IMR-90 (cell line): ENCODE measurements at regions not wholly inside any gene's neighbourhood (a gene's known extent, or its start where the extent isn't known, plus 50 kb on each side); places are given as distances from the start of the nearest gene placed in this dataset.

Source experiments
- ATAC-seq: fragments of 200-7000 bp; cut with Tn5 transposase; 2 replicates; pipeline ENCODE4 v1.9.1; 2020; ENCODE audit warnings: low read depth, mild to moderate bottlenecking, moderate library complexity
- BruUV-seq: library from RNA; stranded (reverse); fragments of 400-500 nt; replicated peaks from 2 replicates; lab custom pipeline; 2021; lab: Mats Ljungman, UMichigan
- CTCF ChIA-PET: fragments of 300-600 bp; formaldehyde crosslinking; extraction: SDS; loops from one replicate; lab custom pipeline; 2021; ENCODE audit warnings: antibody characterized with exemption; lab: Yijun Ruan, JAX
- POLR2A ChIA-PET: fragments of 300-600 bp; sonication (Branson Sonifier 250); formaldehyde crosslinking; loops from one replicate; lab custom pipeline; 2022; ENCODE audit warnings: antibody characterized with exemption; ENCODE audit not compliant: unreplicated experiment; lab: Charles Lee
- DNase-seq: peaks from one replicate; pipeline ENCODE4 v3.0.0; 2013
- H2AFZ ChIP-seq: replicated peaks from 2 replicates; pipeline ENCODE3; 2013; ENCODE audit warnings: low read length, mild to moderate bottlenecking; ENCODE audit not compliant: poor library complexity
- H2AK5ac ChIP-seq: 2 replicates; pipeline ENCODE4 v1.6.1; 2013; ENCODE audit warnings: low read depth, low read length, inconsistent platforms
- H2AK9ac ChIP-seq: replicated peaks from 2 replicates; pipeline ENCODE3; 2013; ENCODE audit warnings: mild to moderate bottlenecking, low read depth, low read length, moderate library complexity; ENCODE audit not compliant: poor library complexity
- H2BK120ac ChIP-seq: 2 replicates; pipeline ENCODE4 v1.6.1; 2013; ENCODE audit warnings: low read depth, low read length, inconsistent platforms
- H2BK15ac ChIP-seq: 3 replicates; pipeline ENCODE4 v1.6.1; 2013; ENCODE audit warnings: low read depth, low read length, inconsistent platforms
- H2BK20ac ChIP-seq: 2 replicates; pipeline ENCODE4 v1.6.1; 2013; ENCODE audit warnings: low read depth, mild to moderate bottlenecking, inconsistent platforms, low read length, moderate library complexity
- H2BK5ac ChIP-seq: 2 replicates; pipeline ENCODE4 v1.6.1; 2013; ENCODE audit warnings: mild to moderate bottlenecking, low read depth, low read length, inconsistent platforms; ENCODE audit not compliant: poor library complexity, severe bottlenecking
- H3K14ac ChIP-seq: replicated peaks from 2 replicates; pipeline ENCODE4 v1.6.1; 2013; ENCODE audit warnings: low read depth, low read length, inconsistent platforms
- H3K18ac ChIP-seq: 2 replicates; pipeline ENCODE4 v1.6.1; 2013; ENCODE audit warnings: low read depth, low read length, control low read depth
- H3K23ac ChIP-seq: 2 replicates; pipeline ENCODE4 v1.6.1; 2013; ENCODE audit warnings: low read depth, low read length, inconsistent platforms
- H3K27ac ChIP-seq: 2 replicates; pipeline ENCODE4 v1.5.1; 2013; ENCODE audit warnings: mild to moderate bottlenecking, control low read depth, low read length; ENCODE audit not compliant: insufficient read depth
- H3K27me3 ChIP-seq: 2 replicates; pipeline ENCODE4 v1.6.1; 2013; ENCODE audit warnings: low read length; ENCODE audit not compliant: control insufficient read depth, insufficient read depth
- H3K36me3 ChIP-seq: 2 replicates; pipeline ENCODE4 v1.6.1; 2013; ENCODE audit warnings: low read length, mixed read lengths; ENCODE audit not compliant: control insufficient read depth, insufficient read depth
- H3K4ac ChIP-seq: 2 replicates; pipeline ENCODE4 v1.6.1; 2013; ENCODE audit warnings: low read depth, low read length, inconsistent platforms
- H3K4me1 ChIP-seq: 2 replicates; pipeline ENCODE4 v1.6.1; 2013; ENCODE audit warnings: low read length, mixed read lengths; ENCODE audit not compliant: control insufficient read depth, insufficient read depth
- H3K4me2 ChIP-seq: 2 replicates; pipeline ENCODE4 v1.6.1; 2013; ENCODE audit warnings: low read depth, mild to moderate bottlenecking, control low read depth, low read length, moderate library complexity
- H3K4me3 ChIP-seq: 2 replicates; pipeline ENCODE4 v1.5.1; 2013; ENCODE audit warnings: low read depth, mild to moderate bottlenecking, control low read depth, low read length, moderate library complexity; ENCODE audit not compliant: insufficient read depth
- H3K56ac ChIP-seq: 2 replicates; pipeline ENCODE4 v1.6.1; 2013; ENCODE audit warnings: low read length, inconsistent platforms; ENCODE audit not compliant: insufficient read depth; ENCODE audit errors: extremely low read depth
- H3K79me1 ChIP-seq, 2 experiments: 2 replicates each; pipeline ENCODE4 v1.6.1; 2013; ENCODE audit warnings: low read length in 2 of 2, inconsistent platforms in 1 of 2, low read depth in 1 of 2
- H3K9ac ChIP-seq: 2 replicates; pipeline ENCODE4 v1.6.1; 2013; ENCODE audit warnings: low read depth, low read length, control low read depth
- H3K9me1 ChIP-seq: 2 replicates; pipeline ENCODE4 v1.6.1; 2013; ENCODE audit warnings: low read length, inconsistent platforms; ENCODE audit not compliant: insufficient read depth
- H3K9me3 ChIP-seq: 2 replicates; pipeline ENCODE4 v1.6.1; 2013; ENCODE audit warnings: low read length; ENCODE audit not compliant: control insufficient read depth, insufficient read depth
- H4K20me1 ChIP-seq: 2 replicates; pipeline ENCODE4 v1.6.1; 2013; ENCODE audit warnings: low read length, inconsistent platforms; ENCODE audit not compliant: insufficient read depth
- H4K5ac ChIP-seq: 2 replicates; pipeline ENCODE4 v1.6.1; 2013; ENCODE audit warnings: mild to moderate bottlenecking, low read depth, low read length, control low read depth
- H4K8ac ChIP-seq, 2 experiments: 2 replicates each; pipeline ENCODE4 v1.6.1; 2013; ENCODE audit warnings: low read depth in 2 of 2, low read length in 2 of 2, control low read depth in 1 of 2, inconsistent platforms in 1 of 2
- H4K91ac ChIP-seq: 2 replicates; pipeline ENCODE4 v1.6.1; 2013; ENCODE audit warnings: low read depth, low read length, inconsistent platforms; ENCODE audit not compliant: insufficient read depth
- MAFK ChIP-seq: IDR thresholded peaks from 2 replicates; pipeline ENCODE4 v1.6.1; 2012; ENCODE audit warnings: low read depth, low read length, improper control_type of control experiment
- MAZ ChIP-seq: IDR thresholded peaks from 2 replicates; pipeline ENCODE4 v1.6.1; 2012; ENCODE audit warnings: low read depth, mild to moderate bottlenecking, low read length, improper control_type of control experiment, moderate library complexity, borderline replicate concordance
- RAD21 ChIP-seq: IDR thresholded peaks from 2 replicates; pipeline ENCODE4 v1.6.1; 2012; ENCODE audit warnings: low read length, improper control_type of control experiment
- RCOR1 ChIP-seq: IDR thresholded peaks from 2 replicates; pipeline ENCODE4 v1.6.1; 2012; ENCODE audit warnings: mild to moderate bottlenecking, low read length, improper control_type of control experiment; ENCODE audit not compliant: insufficient replicate concordance
- WGBS, 2 experiments: methylation state at CpG; one replicate each; pipeline versions ENCODE4 v1.1.5 to v1.1.7; 2013; ENCODE audit warnings: missing lambda C conversion rate in 2 of 2; ENCODE audit not compliant: insufficient read length in 1 of 2; ENCODE audit errors: extremely low coverage in 2 of 2; 5-methylcytosine and 5-hydroxymethylcytosine counted together
- dilution Hi-C: fragments of 300-500 bp; cut with HindIII; formaldehyde crosslinking; loops from one replicate; pipeline ENCODE4 v1.14.3; 2018; ENCODE audit warnings: low sequenced_read_pairs; ENCODE audit not compliant: unreplicated experiment
- in situ Hi-C: fragments of 300-500 bp; cut with MboI; formaldehyde crosslinking; loops from 3 replicates; pipeline ENCODE4 v1.14.3; 2019; ENCODE audit warnings: low sequenced_read_pairs, inconsistent platforms, mixed read lengths
- intact Hi-C: fragments of 100-400 bp; cut with micrococcal nuclease; formaldehyde crosslinking; loops from 2 replicates; pipeline ENCODE4 v1.10.0; 2022

DNA sequence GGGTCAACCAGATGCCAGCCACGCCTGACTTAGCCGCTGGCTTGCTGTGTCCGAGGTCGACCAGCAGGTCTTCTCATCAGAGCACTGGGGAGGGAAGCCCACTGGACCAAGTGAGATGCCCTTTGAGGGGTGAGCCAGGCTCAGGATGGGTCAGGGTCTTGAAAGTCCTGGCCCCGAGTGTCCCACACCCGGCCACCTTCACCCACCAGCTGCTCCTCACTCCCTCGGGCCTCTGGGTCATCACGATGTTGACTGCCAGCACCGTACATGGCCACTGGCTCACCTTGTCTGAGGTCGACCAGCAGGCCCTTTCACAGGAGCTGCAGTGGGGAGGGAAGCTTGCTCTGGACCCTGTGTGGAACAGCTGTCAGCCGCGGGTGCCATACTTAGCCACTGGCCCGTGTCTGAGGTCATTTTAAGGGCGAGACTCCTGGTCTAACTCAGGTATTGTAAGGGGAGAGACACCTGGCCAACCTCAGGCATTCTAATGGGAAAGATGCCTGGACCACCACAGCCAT, 1361.3 kb downstream of the UQCRFS1 start:
- peaks cover 22% of the 10 kb centered on the region for H3K9me3 ChIP-seq
- H2AFZ ChIP-seq: no peak overlapping the region
- POLR2A ChIA-PET: no interaction called here
- no peaks in the 10 kb centered on the region for H3K9me1 ChIP-seq
- peak overlapping the region; percentile 28 for H2AK9ac ChIP-seq
- WGBS, 2 experiments: 100% methylated on average over 2 of the region's 14 CpGs; no CpG with 5 or more reads in 1 of the 2 experiments
- no peak overlapping the region for H3K4me3 ChIP-seq
- H3K27me3 ChIP-seq: no peaks in the 10 kb centered on the region
- no peak overlapping the region for H2BK120ac ChIP-seq
- no peak overlapping the region for H2BK20ac ChIP-seq
- H3K79me1 ChIP-seq: no peaks in the 10 kb centered on the region
- H3K56ac ChIP-seq: no peak overlapping the region
- no peaks in the 10 kb centered on the region for H4K20me1 ChIP-seq
- H4K91ac ChIP-seq: no peak overlapping the region
- no peak overlapping the region for H3K23ac ChIP-seq
- H4K8ac ChIP-seq: no peak overlapping the region
- DNase-seq: no peak
- no peaks in the 10 kb centered on the region for H3K36me3 ChIP-seq
- H3K4me1 ChIP-seq: no peaks in the 10 kb centered on the region
- no peak overlapping the region for H3K4me2 ChIP-seq
- H3K4ac ChIP-seq: no peak overlapping the region
- no peak overlapping the region for H3K18ac ChIP-seq
- H2BK5ac ChIP-seq: no peak overlapping the region
- no peak overlapping the region for H2AK5ac ChIP-seq
- dilution Hi-C loops: no loop called here
- intact Hi-C loops: no loop called here
- in situ Hi-C loops: no loop called here
- H4K5ac ChIP-seq: no peak overlapping the region
- no peak overlapping the region for H2BK15ac ChIP-seq
- no peak for TF ChIP-seq RCOR1
- TF ChIP-seq MAZ: no peak
- TF ChIP-seq RAD21: no peak
- TF ChIP-seq MAFK: no peak
- no peak overlapping the region for H3K14ac ChIP-seq
- no TSS peak for BruUV-seq
- no peak overlapping the region for H3K9ac ChIP-seq
- no peak for ATAC-seq
- H3K27ac ChIP-seq: no peak overlapping the region
- CTCF ChIA-PET: no interaction called here
